ENCODE measurements at regions not wholly inside any gene's neighbourhood (a gene's known extent, or its start where the extent isn't known, plus 50 kb on each side); places are given as distances from the start of the nearest gene placed in this dataset.

DNA sequence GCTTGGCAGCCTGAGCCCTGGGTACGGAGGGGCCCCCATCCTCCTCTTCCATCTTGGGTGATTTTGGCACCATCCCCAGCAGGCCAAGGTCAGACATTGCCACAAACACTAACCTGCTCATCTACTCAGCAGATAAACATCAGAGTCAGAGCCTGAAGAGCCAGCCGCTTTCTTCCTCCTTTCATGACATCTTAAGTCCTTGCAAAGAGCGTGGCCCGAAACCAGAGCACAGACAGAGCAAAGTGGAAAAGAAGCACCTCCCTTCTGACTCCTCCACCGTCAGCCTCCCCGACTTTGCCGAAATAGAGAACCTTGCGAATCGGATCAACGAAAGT is 60.4 kb upstream of the RPH3AL start:
- peaks cover 10% of the 10 kb centered on the region for H3K36me3 ChIP-seq (ENCODE audit: insufficient read depth, low read length, poor library complexity, severe bottlenecking)
- peaks cover 16% of the 10 kb centered on the region for H3K4me1 ChIP-seq (ENCODE audit: insufficient read depth, low read length, poor library complexity, severe bottlenecking)
- no peak for TF ChIP-seq EZH2 (IDR thresholded peaks at IDR 0.05; ENCODE audit: borderline replicate concordance, low read depth, low read length, poor library complexity, severe bottlenecking)
- TF ChIP-seq, protein P1, sequence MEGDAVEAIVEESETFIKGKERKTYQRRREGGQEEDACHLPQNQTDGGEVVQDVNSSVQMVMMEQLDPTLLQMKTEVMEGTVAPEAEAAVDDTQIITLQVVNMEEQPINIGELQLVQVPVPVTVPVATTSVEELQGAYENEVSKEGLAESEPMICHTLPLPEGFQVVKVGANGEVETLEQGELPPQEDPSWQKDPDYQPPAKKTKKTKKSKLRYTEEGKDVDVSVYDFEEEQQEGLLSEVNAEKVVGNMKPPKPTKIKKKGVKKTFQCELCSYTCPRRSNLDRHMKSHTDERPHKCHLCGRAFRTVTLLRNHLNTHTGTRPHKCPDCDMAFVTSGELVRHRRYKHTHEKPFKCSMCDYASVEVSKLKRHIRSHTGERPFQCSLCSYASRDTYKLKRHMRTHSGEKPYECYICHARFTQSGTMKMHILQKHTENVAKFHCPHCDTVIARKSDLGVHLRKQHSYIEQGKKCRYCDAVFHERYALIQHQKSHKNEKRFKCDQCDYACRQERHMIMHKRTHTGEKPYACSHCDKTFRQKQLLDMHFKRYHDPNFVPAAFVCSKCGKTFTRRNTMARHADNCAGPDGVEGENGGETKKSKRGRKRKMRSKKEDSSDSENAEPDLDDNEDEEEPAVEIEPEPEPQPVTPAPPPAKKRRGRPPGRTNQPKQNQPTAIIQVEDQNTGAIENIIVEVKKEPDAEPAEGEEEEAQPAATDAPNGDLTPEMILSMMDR (conservative IDR thresholded peaks at IDR 0.05; ENCODE audit: low read depth, low read length): no peak
- H3K9me3 ChIP-seq (ENCODE audit: low read depth, low read length, poor library complexity, severe bottlenecking): no peaks in the 10 kb centered on the region
- POLR2A ChIA-PET (ENCODE audit: low non-redundant PET): no interaction called here
- no peak overlapping the region for H3K27ac ChIP-seq (ENCODE audit: low read depth, low read length, poor library complexity, severe bottlenecking)
- intact Hi-C loops (cut with micrococcal nuclease; ENCODE audit: unreplicated experiment): loop anchor here (5.0 kb wide), 1 partner anchor 569 kb away; no protein-coding TSS in a partner anchor
- no peak overlapping the region for H3K4me3 ChIP-seq (ENCODE audit: low read depth, low read length, poor library complexity, severe bottlenecking)
- no TSS peak for BruUV-seq (replicated peaks)
- no peak for DNase-seq (ENCODE audit: low spot score)
- no peaks in the 10 kb centered on the region for H3K27me3 ChIP-seq (replicated peaks; ENCODE audit: insufficient read depth, low read depth, low read length, poor library complexity)
- CTCF ChIA-PET: interaction anchor here (0.9 to 1.6 kb wide), 3 partner anchors 275 to 292 kb away, joined by 3 to 28 read pairs (median 12); no protein-coding TSS in a partner anchor

DNA sequence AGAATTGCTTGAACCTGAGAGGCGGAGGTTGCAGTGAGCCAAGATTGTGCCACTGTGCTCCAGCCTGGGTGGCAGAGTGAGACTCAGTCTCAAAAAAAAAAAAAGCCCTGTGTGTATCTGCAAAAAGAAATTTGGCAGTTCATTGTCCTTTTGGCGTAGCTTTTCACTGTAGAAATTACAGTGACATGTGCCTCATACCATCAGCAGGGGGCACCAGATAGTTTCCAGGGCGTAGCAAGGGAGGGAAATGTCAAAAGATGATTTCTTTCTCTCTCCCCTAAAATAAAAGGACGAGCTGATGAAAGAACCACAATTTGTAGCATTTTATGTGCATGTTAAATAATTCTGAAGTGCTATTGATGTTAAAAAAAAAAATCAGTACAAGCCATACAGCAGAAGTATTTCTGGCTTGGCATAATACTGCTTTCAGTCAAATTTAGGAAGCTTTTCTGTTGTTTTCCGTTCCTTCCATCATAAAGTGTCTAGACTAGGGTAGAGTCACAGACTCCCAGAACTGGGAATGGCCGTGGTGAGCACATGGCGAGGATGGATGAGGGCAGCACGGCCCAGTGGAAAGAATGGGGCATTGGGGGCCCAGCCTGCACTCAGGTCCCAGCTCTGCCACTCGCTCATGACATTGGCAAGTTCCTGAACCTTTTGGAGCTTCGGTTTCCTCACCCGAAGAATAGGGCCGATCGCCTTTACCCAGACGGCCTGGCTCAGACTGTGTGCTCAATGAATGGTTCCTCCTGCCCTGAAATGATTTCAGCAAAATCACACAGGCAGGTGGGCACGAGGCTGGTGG is 59.8 kb upstream of the RPH3AL start:
- DNase-seq (ENCODE audit: low spot score): peak; percentile 78
- intact Hi-C loops (cut with micrococcal nuclease; ENCODE audit: unreplicated experiment): loop anchor here (1.0 to 5.0 kb wide), 2 partner anchors 288 to 570 kb away; no protein-coding TSS in a partner anchor
- Histone ChIP-seq H3K4me3 (ENCODE audit: low read depth, low read length, poor library complexity, severe bottlenecking) (no peak overlapping the region), H3K4me1 (ENCODE audit: insufficient read depth, low read length, poor library complexity, severe bottlenecking) (peaks cover 16% of the 10 kb centered on the region), H3K27ac (ENCODE audit: low read depth, low read length, poor library complexity, severe bottlenecking) (no peak overlapping the region), H3K36me3 (ENCODE audit: insufficient read depth, low read length, poor library complexity, severe bottlenecking) (peaks cover 10% of the 10 kb centered on the region), H3K9me3 (ENCODE audit: low read depth, low read length, poor library complexity, severe bottlenecking) (no peaks in the 10 kb centered on the region), H3K27me3 (replicated peaks; ENCODE audit: insufficient read depth, low read depth, low read length, poor library complexity) (no peaks in the 10 kb centered on the region)
- no TSS peak for BruUV-seq (replicated peaks)
- CTCF ChIA-PET: interaction anchor here (0.5 to 1.6 kb wide), 15 partner anchors 12 to 587 kb away, joined by 3 to 28 read pairs (median 3); partner anchors contain the start of genes GEMIN4, NXN and TIMM22
- POLR2A ChIA-PET (ENCODE audit: low non-redundant PET): interaction anchor here (0.6 kb wide), 1 partner anchor 317 kb away, joined by 5 read pairs; no protein-coding TSS in a partner anchor
- TF ChIP-seq EZH2 (IDR thresholded peaks at IDR 0.05; ENCODE audit: borderline replicate concordance, low read depth, low read length, poor library complexity, severe bottlenecking): no peak
- TF ChIP-seq, protein P1 (conservative IDR thresholded peaks at IDR 0.05; ENCODE audit: low read depth, low read length): peak; percentile 83

GRCh38 chr17:411421-412120 is 59.0 kb upstream of the RPH3AL start:
- Histone ChIP-seq H3K27me3 (replicated peaks; ENCODE audit: insufficient read depth, low read depth, low read length, poor library complexity) (no peaks in the 10 kb centered on the region), H3K27ac (ENCODE audit: low read depth, low read length, poor library complexity, severe bottlenecking) (peak overlapping the region; percentile 93), H3K4me3 (ENCODE audit: low read depth, low read length, poor library complexity, severe bottlenecking) (peak overlapping the region; percentile 84), H3K9me3 (ENCODE audit: low read depth, low read length, poor library complexity, severe bottlenecking) (no peaks in the 10 kb centered on the region), H3K4me1 (ENCODE audit: insufficient read depth, low read length, poor library complexity, severe bottlenecking) (peaks cover 16% of the 10 kb centered on the region), H3K36me3 (ENCODE audit: insufficient read depth, low read length, poor library complexity, severe bottlenecking) (peaks cover 10% of the 10 kb centered on the region)
- TF ChIP-seq, protein P1 (conservative IDR thresholded peaks at IDR 0.05; ENCODE audit: low read depth, low read length): no peak
- no peak for TF ChIP-seq EZH2 (IDR thresholded peaks at IDR 0.05; ENCODE audit: borderline replicate concordance, low read depth, low read length, poor library complexity, severe bottlenecking)
- BruUV-seq (replicated peaks): no TSS peak
- CTCF ChIA-PET: interaction anchor here (0.5 to 1.7 kb wide), 12 partner anchors 11 to 588 kb away, joined by 3 to 28 read pairs (median 4); partner anchors contain the start of genes GEMIN4, NXN and TIMM22
- intact Hi-C loops (cut with micrococcal nuclease; ENCODE audit: unreplicated experiment): loop anchor here (1.0 to 5.0 kb wide), 2 partner anchors 289 to 571 kb away; no protein-coding TSS in a partner anchor
- DNase-seq (ENCODE audit: low spot score): no peak
- POLR2A ChIA-PET (ENCODE audit: low non-redundant PET): interaction anchor here (0.6 kb wide), 1 partner anchor 318 kb away, joined by 5 read pairs; no protein-coding TSS in a partner anchor
